Activated naive CD4-positive, alpha-beta T cell treated with anti-CD3 and anti-CD28 coated beads, Interleukin-2, amount 50 U/mL, for 24 hours (primary cell): ENCODE measurements at regions not wholly inside any gene's neighbourhood (a gene's known extent, or its start where the extent isn't known, plus 50 kb on each side); places are given as distances from the start of the nearest gene placed in this dataset.
"Not testable (repeated sequence)": the region's sequence is repeated elsewhere in the genome, so short reads cannot be mapped to it uniquely, and the experiment has no call there.

Experiments
- H3K27ac Mint-ChIP-seq: one replicate; pipeline ENCODE4 v1.8.0; 2021; ENCODE audit warnings: mild to moderate bottlenecking, mixed read lengths
- H3K27me3 Mint-ChIP-seq: one replicate; pipeline ENCODE4 v1.8.0; 2021; ENCODE audit warnings: mixed read lengths
- H3K36me3 Mint-ChIP-seq: one replicate; pipeline ENCODE4 v1.8.0; 2021; ENCODE audit warnings: mixed read lengths
- H3K4me1 Mint-ChIP-seq: one replicate; pipeline ENCODE4 v1.8.0; 2021; ENCODE audit warnings: mixed read lengths
- H3K4me3 Mint-ChIP-seq: one replicate; pipeline ENCODE4 v1.8.0; 2021; ENCODE audit warnings: mild to moderate bottlenecking, mixed read lengths
- H3K9me3 Mint-ChIP-seq: one replicate; pipeline ENCODE4 v1.8.0; 2021; ENCODE audit warnings: mixed read lengths

- Mint-ChIP-seq H3K27ac (peak overlapping the region; percentile 20), H3K9me3 (peaks cover 26% of the 10 kb centered on the region), H3K27me3 (peaks cover 11% of the 10 kb centered on the region)
- H3K4me1 Mint-ChIP-seq, H3K36me3 Mint-ChIP-seq, H3K4me3 Mint-ChIP-seq: not testable (repeated sequence)
These were observed 469.7 kb downstream of the FAM72C start for GRCh38 chr1:143502038-143502437.

- H3K9me3 Mint-ChIP-seq: peaks cover 15% of the 10 kb centered on the region
- H3K4me1 Mint-ChIP-seq, H3K27ac Mint-ChIP-seq, H3K27me3 Mint-ChIP-seq, H3K36me3 Mint-ChIP-seq: not testable (repeated sequence)
- peak overlapping the region; percentile 23 for H3K4me3 Mint-ChIP-seq
These were observed 473.6 kb downstream of the FAM72C start for GRCh38 chr1:143498059-143498749.

- Mint-ChIP-seq H3K4me1 (no peaks in the 10 kb centered on the region), H3K27ac (no peak overlapping the region), H3K9me3 (peaks cover 7% of the 10 kb centered on the region), H3K4me3 (no peak overlapping the region), H3K36me3 (peaks cover 2% of the 10 kb centered on the region), H3K27me3 (peaks cover 2% of the 10 kb centered on the region)
These were observed 474.4 kb downstream of the FAM72C start for GRCh38 chr1:143497374-143497747.

DNA sequence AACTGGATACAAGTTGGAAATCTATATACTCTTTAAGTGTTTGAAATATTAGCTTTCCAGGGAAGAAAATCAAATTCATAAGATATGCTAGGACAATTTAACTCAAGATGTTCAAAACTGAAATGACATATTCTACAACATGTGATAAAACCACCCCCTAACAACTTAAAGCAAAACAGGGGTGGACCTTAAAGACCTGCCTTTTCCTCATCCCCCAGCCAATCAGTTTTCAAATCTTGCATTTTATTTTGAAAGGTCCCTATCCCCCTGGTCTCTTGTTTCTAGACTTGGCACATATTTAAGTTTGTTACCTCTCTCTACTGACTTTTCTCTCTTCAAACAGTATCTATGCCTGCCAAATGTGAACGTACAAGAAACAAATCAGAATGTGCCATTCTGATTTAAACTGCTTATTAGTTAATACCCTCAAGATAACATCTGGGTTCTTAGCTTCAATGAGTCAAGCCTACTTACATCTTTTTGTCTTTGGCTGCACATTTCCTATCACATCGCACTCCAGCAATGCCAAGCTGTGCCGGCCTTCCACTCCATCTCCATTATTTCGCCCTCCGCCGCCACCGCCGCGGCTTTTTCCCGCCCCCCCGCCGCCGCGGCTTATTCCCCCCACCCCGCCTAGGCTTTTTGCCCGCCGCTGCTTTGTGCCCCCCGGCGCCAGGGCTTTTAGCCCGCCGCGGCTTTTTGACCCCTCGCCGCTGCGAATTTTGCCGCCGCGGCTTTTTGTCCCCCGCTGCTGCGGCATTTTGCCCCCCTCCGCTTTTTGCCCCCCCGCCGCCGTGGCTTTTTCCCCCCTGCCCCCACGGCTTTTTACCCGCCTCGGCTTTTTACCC lies 475.0 kb downstream of the FAM72C start:
- H3K4me1 Mint-ChIP-seq, H3K9me3 Mint-ChIP-seq, H3K27ac Mint-ChIP-seq, H3K36me3 Mint-ChIP-seq, H3K27me3 Mint-ChIP-seq, H3K4me3 Mint-ChIP-seq: not testable (repeated sequence)
